HG02763 (cell line): ENCODE measurements at regions not wholly inside any gene's neighbourhood (a gene's known extent, or its start where the extent isn't known, plus 50 kb on each side); places are given as distances from the start of the nearest gene placed in this dataset.

Experiments used
- ATAC-seq: cut with Tn5 transposase; IDR thresholded peaks from one replicate; pipeline ENCODE4 v1.9.1; 2021; ENCODE audit warnings: mild to moderate bottlenecking, moderate library complexity; ENCODE audit not compliant: unreplicated experiment

DNA sequence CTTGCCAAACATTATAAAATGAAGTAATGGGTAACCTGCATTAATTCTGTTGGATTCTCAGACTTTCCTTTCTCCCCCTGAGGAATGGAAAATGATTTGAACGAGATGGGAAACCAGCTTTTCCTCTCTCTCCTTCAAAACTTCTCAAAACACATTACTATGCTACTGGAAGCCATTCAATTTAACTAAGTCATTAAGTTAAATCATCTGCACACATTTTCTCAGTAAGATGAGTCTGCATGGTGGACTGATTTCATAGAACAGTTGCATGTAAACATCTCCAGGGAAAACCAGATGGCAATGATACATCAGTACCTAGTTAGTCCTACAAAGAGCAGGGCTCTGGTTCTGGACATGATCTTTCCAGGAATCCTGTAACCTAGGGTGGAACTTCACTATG is 59.9 kb downstream of the BMP4 start:
- ATAC-seq, result no peak

DNA sequence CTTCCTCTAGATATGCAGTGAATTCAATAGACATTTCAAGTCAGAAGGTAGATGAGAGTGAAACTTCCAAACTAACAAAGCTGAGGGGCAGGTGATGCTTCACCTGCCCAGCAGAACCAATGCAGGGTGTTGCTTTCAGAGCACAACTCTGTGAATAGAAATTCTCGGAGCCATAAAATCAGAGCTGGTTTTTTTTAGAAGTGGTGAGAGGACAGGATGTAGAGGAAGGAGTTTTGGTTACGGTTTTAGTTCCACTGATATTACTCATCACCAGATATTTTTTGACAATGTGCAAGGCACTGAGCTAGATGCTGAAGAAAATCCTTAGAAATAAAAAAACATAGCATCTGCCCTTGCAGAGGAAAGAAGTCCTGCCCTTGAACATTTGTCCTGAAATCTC is 62.2 kb downstream of the BMP4 start:
- ATAC-seq, result peak; percentile 84

DNA sequence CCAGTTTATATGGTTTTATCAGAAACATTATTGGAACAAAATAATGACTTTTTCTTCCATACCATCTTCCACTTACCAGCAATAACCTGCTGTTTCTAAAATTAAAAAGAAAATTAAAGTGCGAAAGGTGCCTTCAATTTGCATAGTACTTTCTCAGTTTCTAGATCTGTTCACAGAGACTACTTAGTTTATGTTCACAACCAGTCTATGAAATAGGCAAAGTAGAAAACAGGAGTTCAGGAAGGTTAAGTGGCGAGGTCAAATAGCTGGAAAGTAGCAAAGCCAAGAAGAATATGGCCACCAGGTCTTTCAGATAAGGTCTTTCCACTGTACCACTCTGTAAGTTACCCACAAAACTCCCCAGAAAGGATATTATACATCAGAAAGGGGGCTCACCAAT is 63.3 kb downstream of the BMP4 start:
- ATAC-seq, result no peak

DNA sequence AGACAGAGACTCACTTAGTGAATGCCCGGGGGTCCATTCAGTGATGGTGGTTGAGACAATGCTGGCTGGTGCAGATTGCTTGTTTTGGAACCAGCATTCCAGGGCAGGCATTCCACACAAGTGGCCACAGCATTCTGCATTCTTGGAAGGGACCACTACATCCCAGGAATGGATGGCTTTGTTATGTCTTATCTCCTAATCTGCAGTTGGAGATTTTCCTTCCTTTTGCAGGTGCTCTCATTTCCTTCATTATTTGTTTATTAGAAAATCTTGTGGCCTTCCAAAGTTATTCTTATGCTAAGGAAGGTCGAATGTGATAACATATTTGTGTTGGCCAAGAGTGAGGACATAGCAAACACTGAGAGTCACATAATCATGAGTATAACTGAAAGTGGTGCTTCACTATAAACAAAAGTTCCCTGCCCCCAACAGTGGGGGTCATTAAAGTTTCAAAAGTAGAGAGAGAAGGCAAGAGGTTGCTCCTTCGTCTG is 66.0 kb downstream of the BMP4 start:
- no peak for ATAC-seq

DNA sequence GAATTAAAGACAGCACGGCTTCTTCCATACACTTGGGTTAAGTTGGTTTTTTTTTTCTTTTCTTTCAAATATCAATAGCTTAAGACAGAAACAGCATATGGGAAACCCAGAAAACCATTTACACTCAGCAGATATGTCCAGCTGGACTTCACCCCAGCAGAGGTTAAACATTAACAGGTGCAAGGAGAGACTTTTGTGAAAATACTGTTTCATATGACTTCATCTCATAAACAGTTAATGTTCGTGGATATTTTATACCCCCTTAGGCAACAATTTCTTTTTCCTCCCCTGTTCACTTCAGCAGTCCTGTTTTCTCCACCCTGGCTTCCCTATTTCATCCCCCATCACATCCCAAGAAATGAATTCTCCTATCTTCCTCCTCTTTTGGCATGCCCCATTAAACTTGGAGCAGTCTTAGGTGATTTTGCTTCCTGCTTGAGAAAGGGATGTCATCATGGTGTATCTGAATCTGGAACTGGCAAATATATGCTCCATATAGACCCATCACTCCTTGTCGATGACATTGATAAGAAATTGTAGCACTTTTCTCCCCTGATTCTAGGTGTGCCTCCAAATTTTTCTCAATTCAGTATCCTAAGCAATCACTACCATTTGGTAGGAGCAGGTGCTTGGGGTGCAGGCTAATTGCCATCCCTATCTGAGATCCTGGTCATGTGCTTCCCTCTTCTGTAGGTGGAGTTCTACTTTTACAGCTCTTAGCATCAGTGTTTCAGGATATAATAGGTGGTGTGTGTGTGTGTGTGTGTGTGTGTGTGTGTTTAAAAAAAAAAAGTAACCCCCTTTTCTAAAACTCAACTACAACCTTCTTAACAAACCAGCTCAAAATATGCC is 67.9 kb downstream of the BMP4 start:
- ATAC-seq, result no peak

DNA sequence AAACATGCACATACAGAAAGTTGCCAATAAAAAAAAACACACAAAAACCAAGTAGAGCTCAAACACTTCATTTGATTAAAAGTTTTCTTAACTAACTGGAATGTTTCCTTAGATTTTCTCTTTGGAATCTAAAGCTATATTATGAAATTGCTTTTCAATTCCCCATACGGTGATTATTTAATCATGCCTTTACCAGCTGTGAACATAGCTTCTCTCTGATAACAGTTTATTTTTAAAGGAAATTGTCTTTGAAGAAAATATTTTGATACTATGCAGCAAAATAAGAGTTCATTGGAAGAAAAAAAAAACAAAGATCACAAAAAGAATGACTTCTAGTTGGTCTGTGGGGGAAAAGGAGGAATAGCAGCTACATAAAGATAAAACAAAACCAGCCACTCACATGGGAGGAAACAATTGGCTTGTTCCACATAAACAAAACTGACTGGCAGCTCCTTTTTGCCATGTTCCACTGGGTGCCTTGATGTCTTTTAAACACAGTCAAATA is 71.4 kb downstream of the BMP4 start:
- no peak for ATAC-seq

DNA sequence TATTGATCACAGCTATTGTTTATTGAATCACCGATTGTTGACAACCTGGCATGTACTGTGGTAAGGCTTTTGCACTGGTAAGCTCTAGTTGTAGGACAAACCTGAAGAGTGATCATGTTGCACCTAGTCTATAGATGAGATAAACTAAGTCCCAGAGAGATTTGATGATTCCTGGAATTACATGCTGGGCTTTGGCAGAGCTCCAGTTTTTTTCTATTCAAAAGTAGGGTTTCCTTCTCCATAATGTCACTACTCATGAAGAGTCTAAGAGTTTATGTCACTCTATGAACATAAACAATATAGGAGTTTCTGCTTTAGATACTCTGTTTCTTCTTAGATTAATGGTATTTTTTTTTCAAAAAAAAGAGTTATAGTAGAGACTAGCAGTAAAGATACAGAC is 72.0 kb downstream of the BMP4 start:
- ATAC-seq, result no peak

DNA sequence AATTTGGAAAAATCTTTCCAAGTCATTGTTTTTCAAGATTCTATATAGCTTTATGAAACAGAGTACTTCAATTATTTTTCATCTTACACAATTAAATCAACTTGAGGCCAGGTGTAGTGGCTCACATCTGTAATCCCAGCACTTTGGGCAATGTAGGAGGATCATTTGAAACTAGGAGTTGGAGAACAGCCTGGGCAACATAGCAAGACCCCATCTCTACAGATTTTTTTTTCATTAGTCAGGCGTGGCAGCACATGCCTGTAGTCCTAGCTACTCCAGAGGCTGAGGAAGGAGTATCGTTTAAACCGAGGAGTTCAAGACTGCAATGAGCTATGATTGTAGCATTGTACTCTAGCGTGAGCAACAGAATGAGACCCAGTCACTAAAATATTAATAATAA is 72.9 kb downstream of the BMP4 start:
- ATAC-seq, result no peak

DNA sequence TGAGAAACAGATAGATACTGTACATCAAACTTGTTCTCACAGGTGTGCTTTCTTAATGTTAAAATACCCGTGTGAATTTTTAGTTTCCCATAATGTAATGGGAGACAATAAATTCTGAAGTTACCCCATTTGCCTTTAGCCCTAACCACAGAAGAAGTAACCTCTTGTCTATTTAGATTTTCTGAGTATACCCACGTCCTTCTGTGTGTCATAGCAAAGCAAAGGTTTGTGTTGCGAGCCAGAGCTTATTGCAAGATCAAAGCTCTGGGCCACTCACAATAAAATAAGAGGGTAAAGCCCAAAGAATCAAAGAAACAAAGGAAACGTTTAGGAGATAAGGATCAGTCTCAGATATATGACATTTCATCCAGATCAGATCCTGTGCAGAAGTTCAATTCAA is 73.9 kb downstream of the BMP4 start:
- ATAC-seq, result no peak

DNA sequence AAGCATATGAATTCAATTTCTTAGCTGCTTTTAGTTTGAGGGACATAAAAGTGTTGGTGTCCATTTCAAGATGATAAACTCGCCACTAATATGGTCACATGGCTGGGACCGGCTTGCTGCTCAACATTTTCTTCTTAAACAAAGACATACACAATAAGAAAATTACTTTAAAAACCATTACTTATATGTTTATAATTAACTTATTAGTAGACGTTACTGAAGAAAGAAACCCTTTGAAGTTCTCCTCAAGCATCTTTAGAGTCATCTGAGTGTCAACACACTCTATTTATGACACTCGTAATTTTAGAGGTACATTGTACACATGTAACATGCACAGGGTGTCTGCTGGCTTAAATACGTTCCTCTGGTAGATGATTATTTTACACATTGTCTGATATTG is 74.7 kb downstream of the BMP4 start:
- no peak for ATAC-seq

DNA sequence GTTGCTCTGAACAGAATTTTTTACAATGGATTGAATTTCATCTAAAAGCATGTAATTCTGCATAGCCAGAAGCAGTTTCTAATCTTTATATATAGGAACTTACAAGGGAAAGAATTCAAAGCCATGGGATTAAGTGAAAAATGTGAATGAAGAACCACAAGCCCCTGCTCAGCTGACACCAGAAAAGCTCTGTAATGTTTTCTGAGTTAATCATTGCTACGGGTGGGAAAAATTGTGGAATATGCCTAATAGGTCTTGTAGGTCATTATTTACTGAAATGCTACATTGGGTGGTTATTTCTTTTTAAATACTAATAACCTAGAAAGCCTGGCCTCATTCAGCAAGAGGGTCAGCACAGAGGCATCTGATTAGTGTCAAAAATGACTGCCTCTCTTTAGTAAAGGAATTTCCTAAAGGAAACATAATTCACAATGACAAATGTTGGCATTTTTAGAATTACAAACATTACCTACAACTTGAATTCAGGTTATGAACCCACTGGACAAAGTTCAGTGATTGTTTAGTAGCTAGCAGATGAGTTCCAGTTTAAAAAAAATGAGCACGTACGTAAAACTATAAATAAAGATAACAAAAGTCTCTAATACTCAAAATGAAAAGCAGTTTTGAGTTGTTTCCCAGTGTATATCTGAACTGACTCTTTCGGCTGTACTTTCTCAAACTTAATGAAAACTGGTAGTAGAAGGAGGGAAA is 75.3 kb downstream of the BMP4 start:
- ATAC-seq, result no peak

DNA sequence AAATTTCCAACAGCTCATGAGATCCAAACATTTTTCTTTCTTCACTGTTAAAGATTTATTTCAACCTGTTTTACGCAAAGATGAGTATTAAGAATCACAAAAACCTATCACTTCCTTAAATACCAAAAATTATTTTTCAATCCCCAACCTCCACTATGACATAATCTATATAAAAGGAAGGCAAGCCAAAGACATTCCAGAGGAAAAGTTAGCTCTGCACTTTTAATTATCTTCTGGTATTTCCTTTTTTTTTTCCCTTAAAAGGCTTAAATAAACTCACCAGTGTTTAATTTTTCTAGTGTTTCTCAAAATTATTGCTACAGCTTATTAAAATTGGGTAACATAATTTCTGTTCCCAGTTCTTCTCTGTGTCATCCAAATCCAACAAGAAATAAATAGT is 75.9 kb downstream of the BMP4 start:
- ATAC-seq, result no peak

DNA sequence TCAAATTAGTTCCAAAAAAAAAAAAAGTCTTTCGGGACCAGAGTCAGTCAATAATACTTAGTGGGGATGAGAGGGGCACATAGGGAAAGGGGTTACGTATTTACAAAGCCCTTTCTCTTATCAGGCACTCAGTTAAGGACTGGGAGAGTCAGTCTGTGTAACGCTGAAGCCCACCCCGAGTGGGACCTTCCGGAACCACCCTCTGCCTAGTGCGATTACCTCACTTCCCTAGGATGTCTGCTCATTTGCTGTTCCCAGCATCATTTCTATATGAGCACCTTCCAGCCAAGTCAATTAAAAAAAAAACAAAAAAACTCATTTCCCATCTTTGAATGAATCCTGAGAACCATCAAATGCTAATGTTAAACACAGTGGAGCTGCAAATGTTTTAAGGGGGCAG is 76.9 kb downstream of the BMP4 start:
- ATAC-seq, result no peak

DNA sequence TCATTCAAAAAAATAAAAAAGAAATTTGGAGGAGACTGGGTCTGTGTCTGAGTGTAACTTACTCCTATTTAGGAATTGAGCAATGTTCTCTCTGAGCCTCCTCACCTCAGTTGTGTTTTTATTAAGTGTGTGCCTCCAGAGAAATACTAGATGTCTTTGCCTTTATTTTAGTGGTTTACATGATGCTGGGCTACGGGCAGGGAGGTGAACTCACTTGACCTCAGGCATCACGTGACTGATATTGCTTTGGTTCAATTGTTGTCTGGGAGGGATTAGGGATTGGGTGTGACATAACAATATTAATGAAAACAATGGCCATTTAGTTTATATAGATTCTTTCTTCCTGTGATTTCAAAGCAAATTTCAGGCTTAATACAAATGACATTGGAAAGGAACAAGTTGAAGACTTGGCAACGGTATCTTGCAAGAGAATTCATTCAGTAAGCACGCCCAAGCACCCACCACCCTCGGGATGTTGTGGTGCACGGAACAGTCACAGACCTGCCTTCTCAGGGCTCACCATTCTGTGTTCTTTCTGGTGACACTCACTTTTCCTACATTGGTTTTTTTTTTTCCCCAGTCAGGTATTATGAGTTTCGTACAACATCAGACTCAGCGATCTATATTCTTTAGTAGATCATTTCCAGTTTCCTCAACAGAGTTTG is 77.5 kb downstream of the BMP4 start:
- no peak for ATAC-seq

DNA sequence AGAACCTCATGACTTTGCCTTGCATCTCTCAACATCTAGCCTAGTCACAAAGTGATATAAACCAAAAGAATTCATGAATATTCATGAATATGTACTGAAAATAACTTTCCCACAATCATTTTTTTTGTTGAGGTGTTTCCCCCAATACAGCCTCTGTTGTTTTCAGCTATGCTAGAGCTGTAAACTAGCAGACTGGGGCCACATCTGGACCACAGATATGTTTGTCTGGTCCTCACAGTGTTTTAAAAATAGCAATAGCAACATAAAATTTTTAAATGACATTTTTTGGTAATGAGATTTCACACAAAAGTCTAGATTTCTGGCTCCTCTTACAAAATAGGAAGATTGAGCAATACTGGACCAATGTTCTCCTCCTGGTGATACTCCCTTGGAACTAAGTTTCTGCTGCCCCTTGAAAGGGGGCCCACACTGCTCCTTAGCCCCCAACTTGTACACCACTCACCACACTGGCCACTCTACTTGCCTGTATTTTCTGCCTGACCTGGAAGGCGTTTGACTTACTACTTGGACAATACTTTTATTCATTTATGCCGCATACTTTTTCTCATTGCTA is 81.2 kb downstream of the BMP4 start:
- no peak for ATAC-seq

DNA sequence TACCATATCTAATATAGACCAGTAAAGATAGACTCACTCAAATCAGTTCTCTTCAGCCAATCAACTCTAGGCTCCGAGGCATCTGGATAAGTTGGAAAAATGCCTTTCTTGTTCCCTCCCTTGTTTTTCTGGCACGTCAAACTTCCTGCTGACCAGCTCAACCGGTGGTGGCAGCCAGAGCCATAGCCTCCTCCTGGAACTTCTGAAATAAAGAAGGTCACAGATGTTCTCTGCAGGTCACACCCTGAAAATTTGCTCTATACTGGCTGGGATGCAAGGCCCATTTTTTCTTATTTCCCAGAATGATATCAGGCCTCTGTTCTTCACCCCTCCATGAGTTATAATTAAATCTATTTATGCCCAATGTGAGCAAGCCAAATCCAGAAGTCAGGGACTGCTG is 81.9 kb downstream of the BMP4 start:
- no peak for ATAC-seq

DNA sequence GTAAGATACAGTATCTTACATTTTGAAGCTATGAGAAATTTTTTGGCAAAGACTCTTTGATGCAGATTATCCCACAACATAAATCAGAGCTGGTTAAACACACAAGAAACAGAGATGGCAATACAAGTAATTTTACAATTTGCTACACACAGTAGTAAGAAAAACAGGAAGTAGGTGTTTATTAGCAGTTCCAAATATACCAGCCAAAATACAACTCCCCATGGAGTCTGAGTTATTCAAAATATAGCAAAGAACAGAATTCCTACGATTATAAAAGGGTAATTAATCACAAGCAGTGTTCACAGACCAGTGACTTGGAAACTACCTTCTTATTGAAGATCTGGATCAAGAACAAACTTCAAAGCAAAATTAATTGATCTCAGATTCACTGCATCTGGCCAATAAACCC is 83.9 kb downstream of the BMP4 start:
- ATAC-seq, result no peak

DNA sequence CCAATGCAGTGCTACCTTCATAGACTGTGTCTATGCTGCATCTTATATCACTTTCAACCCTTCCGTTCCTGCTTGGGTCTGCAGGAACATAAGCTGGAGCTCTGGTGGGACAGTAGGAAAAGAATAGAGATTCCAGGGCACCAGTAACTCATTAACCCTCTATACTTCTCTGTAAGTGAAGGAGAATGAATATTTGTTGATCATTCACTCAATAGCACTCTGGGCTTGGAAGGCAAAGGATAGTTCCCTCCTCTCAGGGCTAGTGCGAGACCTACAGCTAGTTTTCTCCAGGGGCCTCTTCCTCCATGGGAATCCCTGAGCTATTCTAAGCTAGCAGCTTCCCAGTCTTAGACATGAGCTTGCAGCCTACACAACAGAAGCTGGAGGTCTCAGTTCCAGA is 84.7 kb downstream of the BMP4 start:
- no peak for ATAC-seq

DNA sequence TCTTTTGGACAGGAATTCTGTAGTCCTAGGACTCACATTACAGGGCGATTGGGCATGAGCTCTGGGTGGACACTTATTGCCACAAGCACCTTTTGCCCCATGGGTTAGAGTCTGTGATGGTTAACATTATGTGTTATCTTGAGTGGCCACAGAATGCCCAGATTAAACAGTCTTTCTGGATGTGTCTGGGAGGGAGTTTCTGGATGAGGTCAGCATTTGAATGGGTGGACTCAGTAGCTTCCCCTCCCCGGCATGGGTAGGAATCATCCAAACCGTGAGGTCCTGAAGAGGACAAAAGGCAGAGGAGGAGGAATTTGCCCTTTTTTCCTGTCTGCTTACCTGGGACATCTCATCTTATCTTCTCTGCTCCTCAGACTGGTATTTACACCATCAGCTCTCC is 85.6 kb downstream of the BMP4 start:
- no peak for ATAC-seq

DNA sequence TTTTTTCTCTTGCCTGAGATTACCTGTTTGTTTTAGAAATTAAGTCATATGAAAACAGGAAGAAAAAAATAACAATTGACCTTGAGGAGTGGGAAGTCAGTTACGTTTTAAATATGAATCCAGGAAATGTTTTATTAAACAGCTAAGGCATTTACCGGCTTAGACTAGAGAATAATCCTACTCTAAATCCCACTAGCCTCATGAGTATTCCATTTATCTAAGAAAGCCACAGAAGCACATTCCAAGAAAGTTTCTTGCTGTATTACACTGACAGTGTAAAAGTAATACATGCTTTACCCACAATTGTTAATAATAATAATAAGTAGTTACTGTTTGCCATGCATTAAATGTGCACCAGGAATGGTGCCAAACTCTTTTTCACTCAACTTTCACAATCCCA is 90.9 kb downstream of the BMP4 start:
- no peak for ATAC-seq

DNA sequence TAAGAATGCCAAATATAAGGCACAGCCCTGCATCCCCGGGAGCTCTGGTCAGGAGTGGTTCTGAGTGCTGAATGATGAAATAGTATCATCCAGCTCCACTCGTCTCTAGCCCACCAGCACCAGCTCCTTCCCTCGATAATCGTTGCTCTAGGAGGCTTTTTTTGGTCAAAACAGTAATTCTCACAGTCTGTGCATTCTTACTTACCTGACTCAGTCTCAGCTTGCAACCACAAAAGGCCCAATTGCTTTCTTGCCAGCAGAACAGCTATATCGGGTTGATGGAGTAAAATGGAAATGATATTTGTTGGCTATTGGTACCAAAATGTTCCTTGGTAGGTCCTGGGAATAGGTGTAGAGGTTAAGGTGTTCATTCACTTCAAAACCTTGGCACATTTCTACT is 94.8 kb downstream of the BMP4 start:
- no peak for ATAC-seq
